Testis (tissue), 2 donors: ENCODE measurements at regions not wholly inside any gene's neighbourhood (a gene's known extent, or its start where the extent isn't known, plus 50 kb on each side); places are given as distances from the start of the nearest gene placed in this dataset.
"Not testable (repeated sequence)": the region's sequence is repeated elsewhere in the genome, so short reads cannot be mapped to it uniquely, and the experiment has no call there.

ENCODE experiments used
- DNase-seq: peaks from one replicate; pipeline ENCODE4 v3.0.0-alpha.2; 2019
- H3K27ac ChIP-seq, 2 donors: fragments of 200-600 bp; sonication (generic); one replicate each; pipeline ENCODE4 v1.5.1; 2019
- H3K27me3 ChIP-seq: fragments of 200-600 bp; sonication (generic); one replicate; pipeline ENCODE4 v1.5.1; 2019
- H3K36me3 ChIP-seq: fragments of 200-600 bp; sonication (generic); one replicate; pipeline ENCODE4 v1.5.1; 2017; ENCODE audit warnings: low read depth; ENCODE audit errors: missing control alignments
- H3K4me1 ChIP-seq: fragments of 200-600 bp; sonication (generic); one replicate; pipeline ENCODE4 v1.5.1; 2019
- H3K4me3 ChIP-seq, 2 donors: fragments of 200-600 bp; sonication (generic); one replicate each; pipeline ENCODE4 v1.5.1; 2017 to 2019
- H3K9me3 ChIP-seq: fragments of 200-600 bp; sonication (generic); one replicate; pipeline ENCODE4 v1.5.1; 2017
- CTCF ChIP-seq, 3 experiments: fragments of 450-650 bp in 2 of 3; fragments of 200-600 bp in 1 of 3; sonication (generic) in 1 of 3; IDR thresholded peaks; one replicate each; pipeline ENCODE4 v1.5.1; 2016 to 2019; ENCODE audit warnings: antibody characterized with exemption in 3 of 3, mild to moderate bottlenecking in 2 of 3, moderate library complexity in 1 of 3
- POLR2A ChIP-seq: fragments of 450-650 bp; IDR thresholded peaks from one replicate; pipeline ENCODE4 v1.6.1; 2017; ENCODE audit warnings: antibody characterized with exemption, mild to moderate bottlenecking, moderate library complexity
- WGBS, 2 donors: methylation state at CpG; one replicate each; pipeline ENCODE4 v1.1.5; 2018; 5-methylcytosine and 5-hydroxymethylcytosine counted together
- intact Hi-C: fragments of 100-400 bp; cut with DNase I; formaldehyde crosslinking; loops from one replicate; pipeline ENCODE4 v1.15.1; 2023; ENCODE audit warnings: low total_unique reads

- 58 to 70% methylated on average over 2 of the region's 2 CpGs for WGBS, 2 donors
- DNase-seq, result no peak
These were observed 116.3 kb downstream of the USP22 start for GRCh38 chr17:20926532-20926931.

GRCh38 chr17:20927308-20927977 is 115.4 kb downstream of the USP22 start:
- DNase-seq, result no peak
- Histone ChIP-seq H3K27me3 (no peaks in the 10 kb centered on the region), H3K4me1 (no peaks in the 10 kb centered on the region), H3K4me3 (no peak overlapping the region), H3K9me3 (no peaks in the 10 kb centered on the region), H3K36me3 (no peaks in the 10 kb centered on the region), H3K27ac (no peak overlapping the region)
- intact Hi-C loops, result no loop called here
- TF ChIP-seq CTCF (IDR thresholded peaks at IDR 0.05) (no peak), POLR2A (no peak)
- WGBS, 2 donors, result 83 to 85% methylated on average over 7 of the region's 7 CpGs

More at GRCh38 chr17:20926532-20926931, 116.3 kb downstream of the USP22 start:
- TF ChIP-seq POLR2A (no peak), CTCF (IDR thresholded peaks at IDR 0.05) (no peak)
- Histone ChIP-seq H3K27me3 (no peaks in the 10 kb centered on the region), H3K4me3 (no peak overlapping the region), H3K27ac (no peak overlapping the region), H3K4me1 (no peaks in the 10 kb centered on the region), H3K9me3 (no peaks in the 10 kb centered on the region), H3K36me3 (no peaks in the 10 kb centered on the region)
- intact Hi-C loops, result no loop called here

- H3K27me3 ChIP-seq, result no peaks in the 10 kb centered on the region
- DNase-seq, result no peak
- TF ChIP-seq CTCF (IDR thresholded peaks at IDR 0.05), result no peak
- no peak for TF ChIP-seq POLR2A
- no peaks in the 10 kb centered on the region for H3K36me3 ChIP-seq
- no peak overlapping the region for H3K4me3 ChIP-seq
- no peaks in the 10 kb centered on the region for H3K4me1 ChIP-seq
- intact Hi-C loops, result no loop called here
- H3K9me3 ChIP-seq, result no peaks in the 10 kb centered on the region
- no peak overlapping the region for H3K27ac ChIP-seq
- WGBS, 2 donors, result 78 to 84% methylated on average over 5 of the region's 5 CpGs
These were observed 113.5 kb downstream of the USP22 start for GRCh38 chr17:20929334-20929733.

GRCh38 chr17:20930081-20930760 is 112.6 kb downstream of the USP22 start:
- intact Hi-C loops, result no loop called here
- no peaks in the 10 kb centered on the region for H3K27me3 ChIP-seq
- no peak for DNase-seq
- H3K27ac ChIP-seq, result no peak overlapping the region
- H3K4me3 ChIP-seq, result no peak overlapping the region
- H3K4me1 ChIP-seq, result no peaks in the 10 kb centered on the region
- H3K9me3 ChIP-seq, result no peaks in the 10 kb centered on the region
- 76 to 81% methylated on average over 5 of the region's 5 CpGs for WGBS, 2 donors
- H3K36me3 ChIP-seq, result no peaks in the 10 kb centered on the region
- no peak for TF ChIP-seq POLR2A
- TF ChIP-seq CTCF (IDR thresholded peaks at IDR 0.05), result no peak

GRCh38 chr17:20933040-20933439 is 109.8 kb downstream of the USP22 start:
- H3K36me3 ChIP-seq, intact Hi-C loops, H3K27me3 ChIP-seq, DNase-seq, H3K27ac ChIP-seq, H3K4me3 ChIP-seq, H3K9me3 ChIP-seq, H3K4me1 ChIP-seq: not testable (repeated sequence)
- WGBS, 2 donors, result 96 to 98% methylated on average over 2 to 3 of the region's 3 CpGs
